ENCODE measurements at regions not wholly inside any gene's neighbourhood (a gene's known extent, or its start where the extent isn't known, plus 50 kb on each side); places are given as distances from the start of the nearest gene placed in this dataset.

- no peak overlapping the region for H3K27ac ChIP-seq
- 83 to 93% methylated on average over 1 of the region's 1 CpG for WGBS, 2 donors
- no peaks in the 10 kb centered on the region for H3K36me3 ChIP-seq
- H3K4me3 ChIP-seq = no peak overlapping the region
- H3K9me3 ChIP-seq = no peaks in the 10 kb centered on the region
- no peak for TF ChIP-seq CTCF (IDR thresholded peaks at IDR 0.05)
- no peak for TF ChIP-seq EP300 (IDR thresholded peaks at IDR 0.05)
- TF ChIP-seq POLR2A (IDR thresholded peaks at IDR 0.05) = no peak
- no peak for TF ChIP-seq POLR2AphosphoS5 (IDR thresholded peaks at IDR 0.05)
- no peaks in the 10 kb centered on the region for H3K27me3 ChIP-seq
- ATAC-seq (ENCODE audit: low FRiP score in 2 of 2) (no peak), DNase-seq (no peak)
- H3K4me1 ChIP-seq = no peaks in the 10 kb centered on the region
Measured at GRCh38 chr2:122357998-122358397, 602.5 kb downstream of the TSN start.

- H3K4me1 ChIP-seq = no peaks in the 10 kb centered on the region
- H3K9me3 ChIP-seq = no peaks in the 10 kb centered on the region
- no peaks in the 10 kb centered on the region for H3K27me3 ChIP-seq
- ATAC-seq (ENCODE audit: low FRiP score in 2 of 2) (no peak), DNase-seq (no peak)
- no peak overlapping the region for H3K4me3 ChIP-seq
- WGBS, 2 donors = 66% methylated on average over 3 of the region's 3 CpGs
- no peaks in the 10 kb centered on the region for H3K36me3 ChIP-seq
- no peak for TF ChIP-seq CTCF (IDR thresholded peaks at IDR 0.05)
- TF ChIP-seq POLR2AphosphoS5 (IDR thresholded peaks at IDR 0.05) = no peak
- no peak for TF ChIP-seq POLR2A (IDR thresholded peaks at IDR 0.05)
- no peak for TF ChIP-seq EP300 (IDR thresholded peaks at IDR 0.05)
- no peak overlapping the region for H3K27ac ChIP-seq
Measured at GRCh38 chr2:122358729-122359128, 603.3 kb downstream of the TSN start.

- H3K9me3 ChIP-seq = no peaks in the 10 kb centered on the region
- H3K27ac ChIP-seq = no peak overlapping the region
- H3K4me3 ChIP-seq = no peak overlapping the region
- WGBS, 2 donors = 85% methylated on average over 2 of the region's 2 CpGs
- H3K36me3 ChIP-seq = no peaks in the 10 kb centered on the region
- no peak for ATAC-seq (ENCODE audit: low FRiP score in 2 of 2)
- TF ChIP-seq POLR2A (IDR thresholded peaks at IDR 0.05) (no peak), CTCF (IDR thresholded peaks at IDR 0.05) (no peak), POLR2AphosphoS5 (IDR thresholded peaks at IDR 0.05) (no peak), EP300 (IDR thresholded peaks at IDR 0.05) (no peak)
- no peak for DNase-seq
- no peaks in the 10 kb centered on the region for H3K4me1 ChIP-seq
- H3K27me3 ChIP-seq = no peaks in the 10 kb centered on the region
Measured at GRCh38 chr2:122363885-122364284, 608.4 kb downstream of the TSN start.

GRCh38 chr2:122366427-122366826, 611.0 kb downstream of the TSN start:
- H3K27ac ChIP-seq = no peak overlapping the region
- no peak for DNase-seq
- WGBS, 2 donors = 68 to 77% methylated on average over 2 of the region's 2 CpGs
- TF ChIP-seq CTCF (IDR thresholded peaks at IDR 0.05) (no peak), POLR2AphosphoS5 (IDR thresholded peaks at IDR 0.05) (no peak), EP300 (IDR thresholded peaks at IDR 0.05) (no peak), POLR2A (IDR thresholded peaks at IDR 0.05) (no peak)
- no peaks in the 10 kb centered on the region for H3K9me3 ChIP-seq
- no peak for ATAC-seq (ENCODE audit: low FRiP score in 2 of 2)
- H3K4me3 ChIP-seq = no peak overlapping the region
- H3K36me3 ChIP-seq = no peaks in the 10 kb centered on the region
- H3K4me1 ChIP-seq = no peaks in the 10 kb centered on the region
- no peaks in the 10 kb centered on the region for H3K27me3 ChIP-seq

GRCh38 chr2:122366969-122367645, 611.7 kb downstream of the TSN start:
- Histone ChIP-seq H3K27ac (no peak overlapping the region), H3K27me3 (no peaks in the 10 kb centered on the region), H3K9me3 (no peaks in the 10 kb centered on the region), H3K36me3 (no peaks in the 10 kb centered on the region), H3K4me3 (no peak overlapping the region), H3K4me1 (no peaks in the 10 kb centered on the region)
- ATAC-seq (ENCODE audit: low FRiP score in 2 of 2) (no peak), DNase-seq (no peak)
- WGBS, 2 donors = 74 to 75% methylated on average over 7 of the region's 7 CpGs
- no peak for TF ChIP-seq EP300 (IDR thresholded peaks at IDR 0.05)
- no peak for TF ChIP-seq POLR2A (IDR thresholded peaks at IDR 0.05)
- no peak for TF ChIP-seq CTCF (IDR thresholded peaks at IDR 0.05)
- no peak for TF ChIP-seq POLR2AphosphoS5 (IDR thresholded peaks at IDR 0.05)
